ENCODE measurements at regions not wholly inside any gene's neighbourhood (a gene's known extent, or its start where the extent isn't known, plus 50 kb on each side); places are given as distances from the start of the nearest gene placed in this dataset.

- TF ChIP-seq CTCF (conservative IDR thresholded peaks at IDR 0.05; ENCODE audit: low read length) (no peak), EZH2phosphoT487 (IDR thresholded peaks at IDR 0.05; ENCODE audit: borderline replicate concordance) (no peak)
Observed at GRCh38 chr21:15172963-15173362, 108.2 kb upstream of the NRIP1 start.
